OCI-LY1 (cell line): ENCODE measurements at regions not wholly inside any gene's neighbourhood (a gene's known extent, or its start where the extent isn't known, plus 50 kb on each side); places are given as distances from the start of the nearest gene placed in this dataset.

ENCODE experiments used
- CTCF ChIP-seq: fragments of 200-600 bp; sonication (generic), shearing (Covaris generic); IDR thresholded peaks from 2 replicates; pipeline ENCODE4 v1.5.1; 2017; ENCODE audit warnings: mild to moderate bottlenecking, antibody characterized with exemption, low read length, moderate library complexity, mixed read lengths
- EZH2 ChIP-seq: fragments of 200-600 bp; sonication (generic), shearing (Covaris generic); IDR thresholded peaks from 2 replicates; pipeline ENCODE4 v1.8.0; 2017; ENCODE audit warnings: borderline replicate concordance, mixed run types, mild to moderate bottlenecking, antibody characterized with exemption, low read length, moderate library complexity, mixed read lengths

- TF ChIP-seq CTCF (no peak), EZH2 (no peak)
Observed at GRCh38 chr4:178598672-178599071, 1156.4 kb upstream of the AGA start.
